ENCODE measurements at regions not wholly inside any gene's neighbourhood (a gene's known extent, or its start where the extent isn't known, plus 50 kb on each side); places are given as distances from the start of the nearest gene placed in this dataset.

- no peak for DNase-seq
These were observed 210.7 kb upstream of the TNP1 start for GRCh38 chr2:217070611-217071010.

DNA sequence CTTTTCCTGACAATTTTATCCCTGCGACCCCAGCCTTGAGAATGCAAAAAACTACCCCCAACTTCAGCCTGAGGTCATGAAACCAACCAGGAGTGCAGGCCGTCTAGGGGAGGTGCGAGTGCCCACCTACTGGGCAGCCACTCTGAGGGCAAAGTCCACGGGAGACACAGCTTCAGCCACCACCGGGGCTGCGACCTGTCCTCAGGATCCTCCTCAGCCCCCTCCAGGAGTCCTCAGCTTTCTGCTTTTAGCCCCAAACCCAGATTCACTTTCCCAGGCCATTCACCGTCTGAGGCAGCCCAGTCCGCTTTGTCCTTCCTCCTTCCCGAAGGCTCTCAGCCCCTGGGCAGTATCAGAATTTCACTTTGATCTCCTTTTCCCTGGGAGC, 210.2 kb upstream of the TNP1 start:
- no peak for DNase-seq

DNA sequence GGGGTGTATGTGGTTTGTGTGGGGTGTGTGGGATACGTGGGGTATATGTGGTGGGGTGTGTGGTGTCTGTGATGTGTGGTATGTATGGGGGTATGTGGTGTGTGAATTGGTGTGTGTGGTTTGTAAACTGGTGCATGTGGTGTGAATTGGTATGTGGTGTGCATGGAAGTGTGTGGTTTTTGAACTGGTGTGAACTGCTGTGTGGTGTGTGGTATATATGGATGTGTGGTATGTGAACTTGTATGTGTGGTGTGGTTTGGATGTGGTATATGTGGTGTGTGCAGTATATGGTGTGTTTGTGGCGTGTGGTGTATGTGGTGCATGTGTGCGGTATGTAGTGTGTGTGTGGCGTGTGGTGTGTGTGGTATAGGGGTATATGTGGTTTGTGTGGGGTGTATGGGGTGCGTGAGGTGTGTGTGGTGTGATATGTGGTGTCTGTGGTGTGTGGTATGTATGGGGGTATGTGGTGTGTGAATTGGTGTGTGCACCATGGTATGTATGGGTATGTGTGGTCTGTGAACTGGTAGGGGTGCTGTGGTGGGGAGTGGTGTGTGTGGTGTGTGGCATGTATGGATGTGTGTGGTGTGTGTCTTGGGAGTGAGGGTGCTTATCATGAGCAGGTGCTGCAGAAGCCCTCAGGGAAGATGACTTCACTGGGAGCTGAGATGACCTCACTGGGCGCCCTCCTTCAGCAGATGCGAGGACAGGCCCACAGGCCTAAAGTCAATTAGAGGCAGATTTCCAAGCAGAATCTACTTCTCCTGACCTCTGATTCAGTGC, 209.6 kb upstream of the TNP1 start:
- DNase-seq: no peak

- no peak for DNase-seq
These were observed 208.9 kb upstream of the TNP1 start for GRCh38 chr2:217068677-217069250.

DNA sequence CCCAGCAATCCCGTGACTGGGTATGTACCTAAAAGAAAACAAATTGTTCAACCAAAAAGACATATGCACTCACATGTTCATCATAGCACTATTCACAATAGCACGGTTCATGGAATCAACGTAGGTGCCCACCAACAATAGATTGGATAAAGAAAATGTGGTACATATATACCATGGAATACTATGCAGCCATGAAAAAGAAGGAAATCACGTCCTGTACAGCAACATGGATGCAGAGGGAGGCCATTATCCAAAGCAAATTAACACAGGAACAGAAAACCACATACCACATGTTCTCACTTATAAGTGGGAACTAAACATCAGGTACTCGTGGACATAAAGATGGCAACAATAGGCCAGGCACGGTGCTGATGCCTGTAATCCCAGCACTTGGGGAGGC, 207.9 kb upstream of the TNP1 start:
- DNase-seq: no peak

- DNase-seq: no peak
These were observed 206.8 kb upstream of the TNP1 start for GRCh38 chr2:217066510-217067270.

DNA sequence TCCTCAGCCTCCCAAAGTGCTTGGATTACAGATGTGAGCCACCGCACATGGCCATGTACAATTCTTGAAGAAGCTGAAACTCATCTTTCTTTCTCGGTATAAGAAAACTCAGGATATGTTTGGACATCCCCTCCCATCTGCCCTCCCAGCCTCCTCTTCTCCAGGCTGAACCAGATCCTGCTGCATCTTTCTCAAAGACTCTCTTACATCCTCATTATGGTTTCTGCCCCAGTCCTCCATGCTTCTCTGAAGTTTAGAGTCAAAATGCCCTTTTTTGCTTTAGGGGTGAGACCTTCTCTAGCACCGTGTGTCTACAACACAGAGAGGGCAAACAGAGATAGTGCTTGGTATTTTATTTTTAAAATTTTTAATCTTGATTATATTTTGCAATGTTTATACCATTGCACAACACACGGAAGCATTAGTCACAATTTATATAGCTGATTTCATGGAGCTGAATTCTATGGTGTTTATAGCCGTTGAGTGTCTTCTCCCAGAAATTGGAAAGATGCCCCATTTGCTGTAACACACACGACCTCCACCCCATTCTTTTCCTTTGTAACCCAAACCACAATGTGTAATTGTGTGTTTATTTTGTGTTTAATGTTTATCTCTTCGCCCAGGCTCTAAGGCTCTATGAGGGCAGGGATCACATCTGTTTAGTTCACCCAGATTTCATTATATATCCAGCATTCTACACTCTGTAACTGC, 206.0 kb upstream of the TNP1 start:
- DNase-seq: peak; percentile 61

DNA sequence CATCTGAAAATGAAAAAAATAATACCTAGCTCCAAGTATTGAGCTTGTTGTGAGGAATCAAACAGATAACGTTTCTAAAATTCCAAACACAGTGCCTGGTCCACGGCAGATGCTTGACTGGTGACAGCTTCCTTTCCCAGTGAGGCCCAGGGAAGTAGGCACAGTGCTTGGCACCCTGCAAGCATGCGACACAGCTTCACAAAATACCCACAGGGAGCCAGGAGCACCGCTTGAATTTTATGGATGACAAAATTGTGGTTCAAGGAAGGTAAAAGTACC, 205.1 kb upstream of the TNP1 start:
- no peak for DNase-seq

DNA sequence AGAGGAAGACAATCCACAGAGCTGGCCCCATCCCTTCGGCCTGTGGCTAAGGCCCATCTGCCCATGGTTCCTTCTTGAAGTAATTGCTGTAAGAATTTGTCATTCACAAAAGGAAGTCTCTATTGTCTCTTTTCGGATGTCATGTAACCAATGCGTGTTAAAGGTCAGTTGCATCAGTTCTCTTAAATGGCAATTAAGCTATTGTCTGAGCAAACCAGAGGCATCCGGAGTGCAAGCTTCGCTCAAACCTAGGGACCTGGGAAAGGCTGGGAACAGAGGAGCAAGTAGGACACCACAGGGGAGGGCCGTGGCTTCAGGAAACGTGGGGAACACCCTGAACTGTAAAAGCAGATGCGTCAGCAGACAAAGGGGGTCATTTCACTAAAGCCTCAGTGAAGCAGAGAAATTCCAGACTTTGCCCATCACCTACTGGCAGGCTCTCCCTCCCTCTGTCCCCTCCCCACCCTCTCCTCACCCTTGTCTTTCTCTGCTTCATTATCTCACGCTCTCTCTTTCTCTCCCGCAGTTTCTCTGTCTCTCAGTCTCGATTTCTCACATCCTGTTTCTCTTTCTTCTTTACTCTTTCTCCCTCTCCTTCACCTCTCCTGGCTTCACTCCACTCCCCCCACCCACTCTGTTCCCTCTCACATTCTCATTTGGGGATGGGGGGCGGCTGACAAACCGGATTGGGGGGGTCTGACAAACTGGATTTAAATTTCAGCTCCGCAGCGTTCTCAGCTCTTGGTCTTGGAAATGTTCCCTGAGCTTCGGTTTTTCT, 204.6 kb upstream of the TNP1 start:
- DNase-seq: peak; percentile 88

GRCh38 chr2:217063238-217063755, 203.4 kb upstream of the TNP1 start:
- no peak for DNase-seq

- DNase-seq: no peak
These were observed 202.9 kb upstream of the TNP1 start for GRCh38 chr2:217062768-217063167.

GRCh38 chr2:217061916-217062505, 202.1 kb upstream of the TNP1 start:
- DNase-seq: no peak

- DNase-seq: no peak
These were observed 201.2 kb upstream of the TNP1 start for GRCh38 chr2:217060951-217061547.

DNA sequence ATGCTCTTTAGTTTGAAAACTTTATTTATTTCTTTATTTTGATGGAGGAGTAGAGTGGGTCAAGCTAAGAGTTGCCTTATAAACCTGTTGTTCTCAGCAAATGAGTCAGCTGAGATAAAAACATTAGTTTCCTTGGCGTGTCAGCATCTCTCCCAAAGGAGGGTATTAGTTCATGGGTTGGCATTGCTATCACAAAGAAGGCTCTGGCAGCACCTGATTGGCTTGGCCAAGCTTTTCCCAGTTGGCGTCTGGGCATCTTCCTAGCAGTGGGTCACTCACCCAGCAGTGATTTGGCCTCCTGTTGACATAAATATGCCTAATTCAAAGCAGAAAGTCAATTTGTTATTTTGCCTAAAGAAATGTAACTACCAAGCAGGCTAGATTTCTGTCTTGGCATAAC, 200.7 kb upstream of the TNP1 start:
- no peak for DNase-seq

DNA sequence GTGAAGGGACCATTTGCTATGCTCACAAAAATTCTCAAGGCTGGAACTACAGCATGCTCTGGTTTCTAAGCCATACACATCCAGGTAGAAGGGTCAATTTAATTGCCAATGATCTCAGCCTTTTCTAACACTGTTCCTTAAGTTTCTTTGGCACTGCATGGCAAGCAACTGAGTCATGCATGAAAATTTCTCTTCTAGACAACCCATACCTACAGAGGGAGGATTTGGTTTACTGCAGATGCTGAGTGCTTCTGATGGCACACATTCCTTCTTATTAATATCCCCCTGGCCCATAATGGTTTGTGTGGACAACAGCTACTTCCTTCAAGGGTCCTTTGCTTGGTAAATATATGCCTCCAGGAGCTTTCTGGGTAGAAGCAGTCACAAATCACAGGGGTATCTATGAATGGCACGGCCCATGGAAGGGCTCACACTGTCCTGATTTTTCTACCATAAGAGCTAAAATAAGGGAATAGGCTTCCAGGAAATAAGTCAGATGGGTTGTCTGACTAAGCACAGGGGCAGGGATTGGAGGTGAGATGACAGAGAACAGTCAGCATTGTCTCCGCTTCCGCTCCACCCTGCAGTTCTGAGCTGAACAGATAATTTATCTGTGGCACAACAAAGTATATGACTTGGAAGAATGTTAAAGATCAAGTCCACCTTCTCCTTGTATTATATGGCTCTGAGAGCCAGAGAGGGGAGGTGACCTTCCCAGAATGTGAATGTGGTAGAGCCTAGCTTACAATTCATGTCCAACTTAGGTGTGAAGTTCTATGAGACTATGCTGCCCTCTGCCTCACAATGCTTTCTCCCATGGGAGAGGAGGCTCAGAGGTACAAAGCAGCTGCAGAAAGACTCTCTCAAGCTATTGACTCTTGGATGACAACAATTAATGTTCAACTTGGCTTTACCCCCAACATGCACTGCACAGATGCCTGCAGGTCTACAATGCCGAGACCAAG, 199.2 kb upstream of the TNP1 start:
- no peak for DNase-seq

GRCh38 chr2:217057773-217058172, 197.9 kb upstream of the TNP1 start:
- DNase-seq: no peak

DNA sequence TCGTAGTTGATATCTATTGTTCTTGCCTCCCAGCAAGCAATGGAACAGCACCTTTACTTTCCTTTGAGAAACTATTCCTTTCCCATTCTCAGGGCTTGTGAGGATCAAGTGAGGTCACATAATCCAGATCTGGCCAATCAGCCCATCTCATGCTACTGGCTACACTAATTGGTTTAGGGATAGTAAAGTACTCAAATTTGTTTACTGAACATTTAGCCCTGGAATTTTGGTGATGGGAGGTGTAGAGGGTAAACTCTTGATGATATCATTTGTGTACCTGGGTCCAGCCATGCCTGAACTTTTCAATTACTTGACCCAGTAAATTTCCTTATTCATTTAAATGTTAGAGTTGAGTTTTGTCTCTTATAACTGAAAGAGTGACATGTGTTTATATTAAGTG, 195.8 kb upstream of the TNP1 start:
- DNase-seq: no peak

DNA sequence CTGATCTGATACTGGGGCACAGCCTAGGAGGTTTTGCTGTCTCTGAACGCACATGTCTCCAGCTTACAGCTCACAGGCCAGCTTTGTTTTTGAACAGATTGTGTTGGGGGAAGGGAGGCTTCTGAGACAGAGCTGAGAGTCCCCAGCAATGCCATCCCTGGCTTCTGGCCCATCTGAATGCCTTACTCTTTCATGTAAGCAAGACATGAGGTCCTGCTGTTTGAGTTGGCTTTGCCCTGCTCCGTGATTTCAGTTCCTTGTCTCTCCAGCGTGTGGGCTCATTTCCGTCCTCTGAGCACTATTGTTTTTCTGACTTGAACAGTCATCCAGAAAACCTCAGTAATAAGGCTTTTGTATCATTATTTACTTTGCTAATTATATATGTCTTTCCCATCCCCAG, 194.9 kb upstream of the TNP1 start:
- peak; percentile 68 for DNase-seq

DNA sequence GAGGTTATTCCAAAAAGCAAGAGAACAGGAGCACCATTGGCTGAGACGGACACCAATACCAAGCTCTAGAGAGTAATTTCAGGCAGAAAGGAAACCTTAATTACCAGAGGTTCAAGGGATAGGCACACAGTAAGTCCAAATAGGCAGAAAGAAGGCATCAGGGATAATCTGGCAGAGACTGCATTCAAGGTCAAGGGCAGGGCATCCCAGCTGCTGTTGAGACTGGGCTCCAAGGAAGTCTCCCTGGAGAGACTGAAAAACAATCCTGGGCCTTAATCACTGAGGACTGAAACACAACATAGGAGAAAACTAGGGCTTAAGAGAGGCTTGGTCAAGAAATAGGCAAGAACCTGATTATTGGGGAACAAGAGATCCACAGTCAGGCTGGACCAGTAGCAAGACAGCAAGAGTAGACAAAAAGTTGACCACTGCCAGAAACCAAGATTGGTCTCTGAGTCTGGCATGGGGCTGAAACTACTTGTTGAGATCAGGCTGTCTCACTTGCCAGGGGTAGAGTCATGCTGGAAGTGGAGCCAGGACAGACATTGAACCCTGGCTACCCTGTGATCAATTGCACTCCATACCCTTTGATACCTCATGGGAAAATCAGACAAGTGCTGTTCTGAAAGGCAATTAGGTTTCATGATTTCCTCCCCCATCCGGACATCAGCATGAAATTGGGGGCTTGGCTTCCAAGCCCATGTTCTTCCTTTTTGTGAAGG, 193.2 kb upstream of the TNP1 start:
- no peak for DNase-seq

GRCh38 chr2:217051416-217051815, 191.6 kb upstream of the TNP1 start:
- no peak for DNase-seq
